ENCODE measurements at regions not wholly inside any gene's neighbourhood (a gene's known extent, or its start where the extent isn't known, plus 50 kb on each side); places are given as distances from the start of the nearest gene placed in this dataset.

- no peaks in the 10 kb centered on the region for H3K36me3 ChIP-seq (ENCODE audit: insufficient read depth, low read length)
- H3K9me3 ChIP-seq (ENCODE audit: low read length): no peaks in the 10 kb centered on the region
- no peaks in the 10 kb centered on the region for H4K20me1 ChIP-seq (ENCODE audit: insufficient read depth)
- H2AFZ ChIP-seq (ENCODE audit: low read depth, low read length): no peak overlapping the region
- no peak overlapping the region for H3K4me2 ChIP-seq (ENCODE audit: low read length)
- H3F3A ChIP-seq (ENCODE audit: insufficient read depth, low read length, poor library complexity, severe bottlenecking): no peaks in the 10 kb centered on the region
- TF ChIP-seq CTCF (IDR thresholded peaks at IDR 0.05; ENCODE audit: poor library complexity, severe bottlenecking): no peak
- no peak overlapping the region for H3K27ac ChIP-seq (ENCODE audit: low read length)
- no peak overlapping the region for H3K9ac ChIP-seq (ENCODE audit: low read length)
- H3K79me2 ChIP-seq (replicated peaks; ENCODE audit: insufficient read depth, low read length): no peaks in the 10 kb centered on the region
- no peak overlapping the region for H3K4me3 ChIP-seq (ENCODE audit: low read length)
- no peaks in the 10 kb centered on the region for H3K27me3 ChIP-seq (ENCODE audit: insufficient read depth, low read depth, low read length)
- no peaks in the 10 kb centered on the region for H3K9me2 ChIP-seq (ENCODE audit: insufficient read depth, low read length)
Observed at GRCh38 chr10:128489324-128490247, 363.4 kb upstream of the MKI67 start.

DNA sequence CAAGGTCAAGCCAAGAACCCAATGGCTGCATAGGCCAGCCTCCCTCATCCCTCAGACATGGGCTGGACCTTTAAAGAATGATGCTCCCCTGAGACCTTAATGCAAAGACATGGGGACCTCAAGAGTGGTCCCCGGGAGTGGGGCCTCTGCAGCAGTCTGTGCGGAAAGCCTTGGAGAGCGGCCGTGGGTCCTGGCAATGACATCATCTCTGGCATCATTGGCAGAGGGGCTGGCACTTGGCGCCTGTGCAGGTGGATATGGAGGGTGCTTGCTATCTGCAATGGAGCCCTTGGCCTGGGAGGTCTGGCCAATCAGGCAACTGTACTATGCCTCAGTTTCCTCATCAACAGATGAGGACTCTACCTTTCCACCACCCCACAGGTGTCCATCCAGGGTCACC, 365.5 kb upstream of the MKI67 start:
- H3K79me2 ChIP-seq (replicated peaks; ENCODE audit: insufficient read depth, low read length): no peaks in the 10 kb centered on the region
- no peaks in the 10 kb centered on the region for H3K36me3 ChIP-seq (ENCODE audit: insufficient read depth, low read length)
- no peak overlapping the region for H2AFZ ChIP-seq (ENCODE audit: low read depth, low read length)
- no peak overlapping the region for H3K9ac ChIP-seq (ENCODE audit: low read length)
- no peak overlapping the region for H3K4me2 ChIP-seq (ENCODE audit: low read length)
- TF ChIP-seq POLR2AphosphoS5 (IDR thresholded peaks at IDR 0.05) (no peak), RAD21 (conservative IDR thresholded peaks at IDR 0.05) (no peak), TAF1 (IDR thresholded peaks at IDR 0.05; ENCODE audit: low read depth) (no peak), CTCF (IDR thresholded peaks at IDR 0.05; ENCODE audit: poor library complexity, severe bottlenecking) (no peak), MXI1 (conservative IDR thresholded peaks at IDR 0.05; ENCODE audit: poor library complexity, severe bottlenecking) (no peak)
- TF ChIP-seq, protein P1, sequence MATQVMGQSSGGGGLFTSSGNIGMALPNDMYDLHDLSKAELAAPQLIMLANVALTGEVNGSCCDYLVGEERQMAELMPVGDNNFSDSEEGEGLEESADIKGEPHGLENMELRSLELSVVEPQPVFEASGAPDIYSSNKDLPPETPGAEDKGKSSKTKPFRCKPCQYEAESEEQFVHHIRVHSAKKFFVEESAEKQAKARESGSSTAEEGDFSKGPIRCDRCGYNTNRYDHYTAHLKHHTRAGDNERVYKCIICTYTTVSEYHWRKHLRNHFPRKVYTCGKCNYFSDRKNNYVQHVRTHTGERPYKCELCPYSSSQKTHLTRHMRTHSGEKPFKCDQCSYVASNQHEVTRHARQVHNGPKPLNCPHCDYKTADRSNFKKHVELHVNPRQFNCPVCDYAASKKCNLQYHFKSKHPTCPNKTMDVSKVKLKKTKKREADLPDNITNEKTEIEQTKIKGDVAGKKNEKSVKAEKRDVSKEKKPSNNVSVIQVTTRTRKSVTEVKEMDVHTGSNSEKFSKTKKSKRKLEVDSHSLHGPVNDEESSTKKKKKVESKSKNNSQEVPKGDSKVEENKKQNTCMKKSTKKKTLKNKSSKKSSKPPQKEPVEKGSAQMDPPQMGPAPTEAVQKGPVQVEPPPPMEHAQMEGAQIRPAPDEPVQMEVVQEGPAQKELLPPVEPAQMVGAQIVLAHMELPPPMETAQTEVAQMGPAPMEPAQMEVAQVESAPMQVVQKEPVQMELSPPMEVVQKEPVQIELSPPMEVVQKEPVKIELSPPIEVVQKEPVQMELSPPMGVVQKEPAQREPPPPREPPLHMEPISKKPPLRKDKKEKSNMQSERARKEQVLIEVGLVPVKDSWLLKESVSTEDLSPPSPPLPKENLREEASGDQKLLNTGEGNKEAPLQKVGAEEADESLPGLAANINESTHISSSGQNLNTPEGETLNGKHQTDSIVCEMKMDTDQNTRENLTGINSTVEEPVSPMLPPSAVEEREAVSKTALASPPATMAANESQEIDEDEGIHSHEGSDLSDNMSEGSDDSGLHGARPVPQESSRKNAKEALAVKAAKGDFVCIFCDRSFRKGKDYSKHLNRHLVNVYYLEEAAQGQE (IDR thresholded peaks at IDR 0.05; ENCODE audit: borderline replicate concordance): no peak
- no peaks in the 10 kb centered on the region for H3K9me3 ChIP-seq (ENCODE audit: low read length)
- no peaks in the 10 kb centered on the region for H4K20me1 ChIP-seq (ENCODE audit: insufficient read depth)
- H3K4me3 ChIP-seq (ENCODE audit: low read length): no peak overlapping the region
- H3K9me2 ChIP-seq (ENCODE audit: insufficient read depth, low read length): no peaks in the 10 kb centered on the region
- no peak overlapping the region for H3K27ac ChIP-seq (ENCODE audit: low read length)
- no peaks in the 10 kb centered on the region for H3F3A ChIP-seq (ENCODE audit: insufficient read depth, low read length, poor library complexity, severe bottlenecking)
- no peaks in the 10 kb centered on the region for H3K27me3 ChIP-seq (ENCODE audit: insufficient read depth, low read depth, low read length)
